Caco-2 (cell line): ENCODE measurements at regions not wholly inside any gene's neighbourhood (a gene's known extent, or its start where the extent isn't known, plus 50 kb on each side); places are given as distances from the start of the nearest gene placed in this dataset.

Experiments
- BruUV-seq: library from RNA; stranded (reverse); fragments of 400-500 nt; replicated peaks from 2 replicates; lab custom pipeline; 2021; lab: Mats Ljungman, UMichigan
- CTCF ChIA-PET: fragments of 300-600 bp; sonication (Branson Sonifier 250); formaldehyde crosslinking; loops from one replicate; lab custom pipeline; 2022; ENCODE audit warnings: antibody characterized with exemption; lab: Charles Lee
- POLR2A ChIA-PET: fragments of 300-600 bp; sonication (Branson Sonifier 250); formaldehyde crosslinking; loops from one replicate; lab custom pipeline; 2022; ENCODE audit warnings: antibody characterized with exemption; lab: Charles Lee
- DNase-seq, 2 experiments: peaks; one replicate each; pipeline versions ENCODE4 v3.0.0 to v3.0.0-alpha.2; 2020 to 2022
- H3K27me3 ChIP-seq: replicated peaks from 2 replicates; pipeline ENCODE4 v1.6.0; 2011; ENCODE audit warnings: low read length; ENCODE audit not compliant: control insufficient read depth, insufficient read depth
- H3K36me3 ChIP-seq: 2 replicates; pipeline ENCODE4 v1.5.1; 2011; ENCODE audit warnings: low read length; ENCODE audit not compliant: control insufficient read depth, insufficient read depth
- H3K4me1 ChIP-seq: fragments of 250-450 bp; sonication (Bioruptor Pico); 2 replicates; pipeline ENCODE4 v1.5.1; 2020; ENCODE audit warnings: mild to moderate bottlenecking
- H3K4me3 ChIP-seq: 2 replicates; pipeline ENCODE4 v1.5.1; 2011; ENCODE audit warnings: low read depth, mild to moderate bottlenecking, control low read depth, low read length
- H3K9me3 ChIP-seq: fragments of 250-450 bp; sonication (Bioruptor Pico); 2 replicates; pipeline ENCODE4 v1.5.1; 2020; ENCODE audit warnings: mild to moderate bottlenecking, moderate library complexity
- H3K27ac Mint-ChIP-seq: one replicate; pipeline ENCODE4 v1.8.0; 2022; ENCODE audit warnings: mixed read lengths; ENCODE audit not compliant: unreplicated experiment
- H3K27me3 Mint-ChIP-seq: one replicate; pipeline ENCODE4 v1.8.0; 2022; ENCODE audit warnings: mixed read lengths; ENCODE audit not compliant: insufficient read depth, unreplicated experiment
- H3K36me3 Mint-ChIP-seq: one replicate; pipeline ENCODE4 v1.8.0; 2022; ENCODE audit warnings: mild to moderate bottlenecking, mixed read lengths; ENCODE audit not compliant: insufficient read depth, unreplicated experiment
- H3K4me1 Mint-ChIP-seq: one replicate; pipeline ENCODE4 v1.8.0; 2022; ENCODE audit warnings: low read depth, mixed read lengths; ENCODE audit not compliant: unreplicated experiment
- H3K4me3 Mint-ChIP-seq: one replicate; pipeline ENCODE4 v1.8.0; 2022; ENCODE audit warnings: mild to moderate bottlenecking, moderate library complexity, mixed read lengths; ENCODE audit not compliant: unreplicated experiment
- H3K9me3 Mint-ChIP-seq: one replicate; pipeline ENCODE4 v1.8.0; 2022; ENCODE audit warnings: mixed read lengths; ENCODE audit not compliant: unreplicated experiment
- CTCF ChIP-seq, 2 experiments: fragments of 200-600 bp in 1 of 2; IDR thresholded peaks; 1 replicate in 1 of 2; 2 replicates in 1 of 2; pipeline versions ENCODE4 v1.5.1 to v1.8.0; 2011 to 2022; ENCODE audit warnings: antibody characterized with exemption in 1 of 2, control low read depth in 1 of 2, inconsistent platforms in 1 of 2, low read depth in 1 of 2, low read length in 1 of 2, mild to moderate bottlenecking in 1 of 2, moderate library complexity in 1 of 2; ENCODE audit not compliant: insufficient read depth in 1 of 2, severe bottlenecking in 1 of 2, unreplicated experiment in 1 of 2
- intact Hi-C: fragments of 100-400 bp; cut with micrococcal nuclease; formaldehyde crosslinking; loops from one replicate; pipeline ENCODE4 v1.10.0; 2022; ENCODE audit not compliant: unreplicated experiment

GRCh38 chr4:58941286-58941685 is 1831.1 kb upstream of the IGFBP7 start:
- no peak for TF ChIP-seq CTCF (IDR thresholded peaks at IDR 0.05; ENCODE audit: insufficient read depth in 1 of 2, low read depth in 1 of 2, low read length in 1 of 2, severe bottlenecking in 1 of 2, unreplicated experiment in 1 of 2)
- H3K4me3 ChIP-seq: no peak overlapping the region
- Mint-ChIP-seq H3K36me3 (no peaks in the 10 kb centered on the region), H3K4me1 (no peaks in the 10 kb centered on the region), H3K27ac (no peak overlapping the region), H3K27me3 (no peaks in the 10 kb centered on the region), H3K9me3 (no peaks in the 10 kb centered on the region), H3K4me3 (no peak overlapping the region)
- intact Hi-C loops: no loop called here
- BruUV-seq: no TSS peak
- POLR2A ChIA-PET: no interaction called here
- no peaks in the 10 kb centered on the region for H3K4me1 ChIP-seq
- H3K36me3 ChIP-seq: no peaks in the 10 kb centered on the region
- no peak for DNase-seq
- CTCF ChIA-PET: no interaction called here
- H3K9me3 ChIP-seq: no peaks in the 10 kb centered on the region
- H3K27me3 ChIP-seq: no peaks in the 10 kb centered on the region

- POLR2A ChIA-PET: no interaction called here
These were observed 1843.4 kb upstream of the IGFBP7 start for GRCh38 chr4:58953575-58953974.

GRCh38 chr4:58957711-58958110 is 1847.5 kb upstream of the IGFBP7 start:
- Mint-ChIP-seq H3K27ac (no peak overlapping the region), H3K9me3 (no peaks in the 10 kb centered on the region), H3K4me1 (no peaks in the 10 kb centered on the region), H3K36me3 (no peaks in the 10 kb centered on the region), H3K27me3 (no peaks in the 10 kb centered on the region), H3K4me3 (no peak overlapping the region)
- H3K27me3 ChIP-seq: no peaks in the 10 kb centered on the region
- ChIA-PET CTCF (no interaction called here), POLR2A (no interaction called here)
- no TSS peak for BruUV-seq
- intact Hi-C loops: no loop called here
- no peaks in the 10 kb centered on the region for H3K4me1 ChIP-seq
- DNase-seq: no peak
- no peak for TF ChIP-seq CTCF (IDR thresholded peaks at IDR 0.05; ENCODE audit: insufficient read depth in 1 of 2, low read depth in 1 of 2, low read length in 1 of 2, severe bottlenecking in 1 of 2, unreplicated experiment in 1 of 2)
- no peak overlapping the region for H3K4me3 ChIP-seq
- H3K9me3 ChIP-seq: no peaks in the 10 kb centered on the region
- no peaks in the 10 kb centered on the region for H3K36me3 ChIP-seq

More at GRCh38 chr4:58953575-58953974, 1843.4 kb upstream of the IGFBP7 start:
- intact Hi-C loops: no loop called here
- no peak for DNase-seq
- H3K27me3 Mint-ChIP-seq: no peaks in the 10 kb centered on the region
- no peaks in the 10 kb centered on the region for H3K36me3 Mint-ChIP-seq
- no peak for TF ChIP-seq CTCF (IDR thresholded peaks at IDR 0.05; ENCODE audit: insufficient read depth in 1 of 2, low read depth in 1 of 2, low read length in 1 of 2, severe bottlenecking in 1 of 2, unreplicated experiment in 1 of 2)
- no peaks in the 10 kb centered on the region for H3K27me3 ChIP-seq
- H3K4me1 Mint-ChIP-seq: no peaks in the 10 kb centered on the region
- H3K36me3 ChIP-seq: no peaks in the 10 kb centered on the region
- CTCF ChIA-PET: no interaction called here
- no peaks in the 10 kb centered on the region for H3K9me3 ChIP-seq
- BruUV-seq: no TSS peak
- no peak overlapping the region for H3K4me3 Mint-ChIP-seq
- H3K9me3 Mint-ChIP-seq: no peaks in the 10 kb centered on the region
- H3K27ac Mint-ChIP-seq: no peak overlapping the region
- H3K4me3 ChIP-seq: no peak overlapping the region
- H3K4me1 ChIP-seq: no peaks in the 10 kb centered on the region
